Mesenchymal stem cell (in vitro differentiated cells and primary cell): ENCODE measurements at regions not wholly inside any gene's neighbourhood (a gene's known extent, or its start where the extent isn't known, plus 50 kb on each side); places are given as distances from the start of the nearest gene placed in this dataset.
"Not testable (repeated sequence)": the region's sequence is repeated elsewhere in the genome, so short reads cannot be mapped to it uniquely, and the experiment has no call there.

Source experiments
- DNase-seq: peaks from one replicate; pipeline ENCODE4 v3.0.0-alpha.2; 2013
- H2AFZ ChIP-seq: one replicate; pipeline ENCODE4 v1.6.1; 2013; ENCODE audit warnings: low read depth, mild to moderate bottlenecking, control low read depth, inconsistent platforms, low read length, moderate library complexity
- H2AK5ac ChIP-seq: 2 replicates; pipeline ENCODE4 v1.6.1; 2013; ENCODE audit warnings: low read length, moderate library complexity, mild to moderate bottlenecking, inconsistent platforms; ENCODE audit not compliant: severe bottlenecking
- H2BK120ac ChIP-seq: one replicate; pipeline ENCODE4 v1.6.1; 2013; ENCODE audit warnings: low read depth, mild to moderate bottlenecking, inconsistent platforms, low read length, moderate library complexity
- H2BK12ac ChIP-seq, 2 experiments: one replicate each; pipeline ENCODE4 v1.6.1; 2013; ENCODE audit warnings: inconsistent platforms in 2 of 2, low read length in 2 of 2, mild to moderate bottlenecking in 2 of 2, moderate library complexity in 2 of 2, control low read depth in 1 of 2
- H2BK15ac ChIP-seq: one replicate; pipeline ENCODE4 v1.6.1; 2013; ENCODE audit warnings: mild to moderate bottlenecking, low read depth, inconsistent platforms; ENCODE audit not compliant: poor library complexity, severe bottlenecking
- H2BK5ac ChIP-seq: 2 replicates; pipeline ENCODE4 v1.6.1; 2013; ENCODE audit warnings: low read depth, mild to moderate bottlenecking, low read length, control low read depth, inconsistent platforms; ENCODE audit not compliant: poor library complexity, severe bottlenecking
- H3K14ac ChIP-seq, 2 experiments: one replicate each; pipeline ENCODE4 v1.6.1; 2013; ENCODE audit warnings: inconsistent platforms in 2 of 2, low read length in 2 of 2, control low read depth in 1 of 2, mild to moderate bottlenecking in 1 of 2, moderate library complexity in 1 of 2
- H3K18ac ChIP-seq, 2 experiments: one replicate each; pipeline ENCODE4 v1.6.1; 2013; ENCODE audit warnings: inconsistent platforms in 2 of 2, low read length in 2 of 2, control low read depth in 1 of 2, low read depth in 1 of 2, mild to moderate bottlenecking in 1 of 2
- H3K23ac ChIP-seq, 2 experiments: one replicate each; pipeline ENCODE4 v1.6.1; 2013; ENCODE audit warnings: inconsistent platforms in 2 of 2, low read length in 2 of 2, mild to moderate bottlenecking in 2 of 2, moderate library complexity in 2 of 2, control low read depth in 1 of 2
- H3K27ac ChIP-seq: 2 replicates; pipeline ENCODE4 v1.5.1; 2013; ENCODE audit warnings: mild to moderate bottlenecking, moderate library complexity, low read length, control low read depth, inconsistent platforms; ENCODE audit not compliant: poor library complexity, severe bottlenecking
- H3K27me3 ChIP-seq, 2 experiments: 2 replicates each; pipeline versions ENCODE4 v1.6.1 to v1.7.0; 2013; ENCODE audit warnings: low read length in 2 of 2, mild to moderate bottlenecking in 2 of 2, moderate library complexity in 2 of 2, control low read depth in 1 of 2, inconsistent platforms in 1 of 2; ENCODE audit not compliant: control insufficient read depth in 1 of 2, insufficient read depth in 1 of 2
- H3K36me3 ChIP-seq, 2 experiments: 2 replicates each; pipeline versions ENCODE4 v1.6.1 to v1.7.0; 2013; ENCODE audit warnings: low read length in 2 of 2, control low read depth in 1 of 2, inconsistent platforms in 1 of 2, low read depth in 1 of 2, mild to moderate bottlenecking in 1 of 2; ENCODE audit not compliant: insufficient read depth in 2 of 2, control insufficient read depth in 1 of 2
- H3K4ac ChIP-seq, 2 experiments: one replicate each; pipeline ENCODE4 v1.6.1; 2013; ENCODE audit warnings: inconsistent platforms in 2 of 2, low read length in 2 of 2, mild to moderate bottlenecking in 2 of 2, moderate library complexity in 2 of 2, control low read depth in 1 of 2, low read depth in 1 of 2
- H3K4me1 ChIP-seq: 2 replicates; pipeline ENCODE4 v1.6.1; 2013; ENCODE audit warnings: low read depth, low read length, control low read depth; ENCODE audit not compliant: control insufficient read depth, insufficient read depth
- H3K4me2 ChIP-seq: 2 replicates; pipeline ENCODE4 v1.6.1; 2013; ENCODE audit warnings: low read length, mild to moderate bottlenecking, inconsistent platforms; ENCODE audit not compliant: poor library complexity, severe bottlenecking
- H3K4me3 ChIP-seq, 2 experiments: 2 replicates each; pipeline versions ENCODE4 v1.5.1 to v1.7.0; 2013; ENCODE audit warnings: low read length in 2 of 2, mild to moderate bottlenecking in 2 of 2, control low read depth in 1 of 2, low read depth in 1 of 2; ENCODE audit not compliant: insufficient read depth in 1 of 2
- H3K79me1 ChIP-seq: replicated peaks from 2 replicates; pipeline ENCODE4 v1.6.1; 2013; ENCODE audit warnings: mild to moderate bottlenecking, control low read depth, low read length, inconsistent platforms; ENCODE audit not compliant: poor library complexity, severe bottlenecking
- H3K9ac ChIP-seq: 2 replicates; pipeline ENCODE4 v1.7.0; 2013; ENCODE audit warnings: mild to moderate bottlenecking, low read length, moderate library complexity
- H3K9me3 ChIP-seq: 2 replicates; pipeline ENCODE4 v1.7.0; 2013; ENCODE audit warnings: mild to moderate bottlenecking, low read length; ENCODE audit not compliant: control insufficient read depth
- H4K8ac ChIP-seq: one replicate; pipeline ENCODE4 v1.6.1; 2013; ENCODE audit warnings: inconsistent platforms, mild to moderate bottlenecking, low read length, moderate library complexity
- H4K91ac ChIP-seq: one replicate; pipeline ENCODE4 v1.6.1; 2013; ENCODE audit warnings: mild to moderate bottlenecking, low read length, inconsistent platforms
- WGBS: methylation state at CpG from one replicate; pipeline ENCODE4 v1.1.7; 2013; ENCODE audit warnings: mixed read lengths; 5-methylcytosine and 5-hydroxymethylcytosine counted together

GRCh38 chr1:189644156-189644555 lies 833.5 kb downstream of the BRINP3 start:
- H3K27me3 ChIP-seq, H3K4me1 ChIP-seq, H2BK15ac ChIP-seq, H3K4me2 ChIP-seq, H3K14ac ChIP-seq, H3K23ac ChIP-seq, H2AK5ac ChIP-seq, H3K9me3 ChIP-seq, H2BK5ac ChIP-seq, H2AFZ ChIP-seq, H3K36me3 ChIP-seq, H2BK12ac ChIP-seq, H3K27ac ChIP-seq, H3K4me3 ChIP-seq, H4K91ac ChIP-seq, H3K79me1 ChIP-seq, DNase-seq, H3K4ac ChIP-seq, H3K18ac ChIP-seq, H3K9ac ChIP-seq, H4K8ac ChIP-seq, H2BK120ac ChIP-seq: not testable (repeated sequence)
- 90% methylated on average over 5 of the region's 5 CpGs for WGBS

- no peaks in the 10 kb centered on the region for H3K9me3 ChIP-seq
- H2BK12ac ChIP-seq, result no peak overlapping the region
- H2BK5ac ChIP-seq, result no peak overlapping the region
- no peaks in the 10 kb centered on the region for H3K27me3 ChIP-seq
- no peak overlapping the region for H3K4me3 ChIP-seq
- H3K23ac ChIP-seq, result no peak overlapping the region
- H4K8ac ChIP-seq, result no peak overlapping the region
- WGBS, result 98% methylated on average over 3 of the region's 4 CpGs
- no peaks in the 10 kb centered on the region for H3K79me1 ChIP-seq
- H3K27ac ChIP-seq, result no peak overlapping the region
- no peak overlapping the region for H4K91ac ChIP-seq
- no peak overlapping the region for H2BK15ac ChIP-seq
- H3K4me2 ChIP-seq, result no peak overlapping the region
- no peak overlapping the region for H2BK120ac ChIP-seq
- H2AK5ac ChIP-seq, result no peak overlapping the region
- H3K9ac ChIP-seq, result no peak overlapping the region
- no peaks in the 10 kb centered on the region for H3K36me3 ChIP-seq
- H2AFZ ChIP-seq, result no peak overlapping the region
- no peak overlapping the region for H3K14ac ChIP-seq
- H3K4me1 ChIP-seq, result no peaks in the 10 kb centered on the region
- H3K4ac ChIP-seq, result no peak overlapping the region
- DNase-seq, result no peak
- H3K18ac ChIP-seq, result no peak overlapping the region
Observed at GRCh38 chr1:189644970-189645369, 832.7 kb downstream of the BRINP3 start.

DNA sequence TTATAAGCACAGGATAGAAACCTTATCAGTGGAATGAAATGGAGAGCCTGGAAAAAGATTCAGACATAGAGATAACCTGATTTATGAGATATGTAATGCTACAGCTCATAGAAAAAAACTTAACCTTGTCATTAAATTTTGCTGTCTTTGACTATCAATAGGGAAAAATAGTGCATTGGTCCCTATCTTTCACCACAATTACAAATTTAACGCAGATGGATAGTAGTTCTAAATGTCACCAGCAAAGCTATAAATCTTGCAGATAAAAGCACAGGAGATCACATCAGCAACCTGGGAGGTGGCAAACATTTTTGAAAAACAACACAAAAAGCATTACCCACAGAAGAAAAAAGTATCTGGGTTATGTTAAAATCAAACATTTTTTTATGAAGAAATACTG lies 831.6 kb downstream of the BRINP3 start:
- Histone ChIP-seq H3K36me3 (no peaks in the 10 kb centered on the region), H3K27me3 (no peaks in the 10 kb centered on the region), H4K8ac (no peak overlapping the region), H3K4me1 (no peaks in the 10 kb centered on the region), H3K4ac (no peak overlapping the region), H3K23ac (no peak overlapping the region), H3K9ac (no peak overlapping the region), H2BK5ac (no peak overlapping the region), H2BK15ac (no peak overlapping the region), H3K9me3 (no peaks in the 10 kb centered on the region), H3K4me2 (no peak overlapping the region), H4K91ac (no peak overlapping the region), H3K27ac (no peak overlapping the region), H2BK12ac (no peak overlapping the region), H2BK120ac (no peak overlapping the region), H3K79me1 (no peaks in the 10 kb centered on the region), H2AFZ (no peak overlapping the region), H3K14ac (no peak overlapping the region), H3K4me3 (no peak overlapping the region), H2AK5ac (no peak overlapping the region), H3K18ac (no peak overlapping the region)
- WGBS, result 92% methylated on average over 1 of the region's 1 CpG
- DNase-seq, result no peak

- no peak overlapping the region for H2BK12ac ChIP-seq
- no peaks in the 10 kb centered on the region for H3K79me1 ChIP-seq
- H3K18ac ChIP-seq, result no peak overlapping the region
- H2AFZ ChIP-seq, result no peak overlapping the region
- H3K4me3 ChIP-seq, result no peak overlapping the region
- peak; percentile 3 for DNase-seq
- no peaks in the 10 kb centered on the region for H3K9me3 ChIP-seq
- no peak overlapping the region for H3K4ac ChIP-seq
- H2AK5ac ChIP-seq, result no peak overlapping the region
- H4K8ac ChIP-seq, result no peak overlapping the region
- H2BK120ac ChIP-seq, result no peak overlapping the region
- no peak overlapping the region for H4K91ac ChIP-seq
- H3K4me2 ChIP-seq, result no peak overlapping the region
- H3K4me1 ChIP-seq, result no peaks in the 10 kb centered on the region
- no peak overlapping the region for H3K27ac ChIP-seq
- H3K27me3 ChIP-seq, result no peaks in the 10 kb centered on the region
- no peak overlapping the region for H3K23ac ChIP-seq
- no peaks in the 10 kb centered on the region for H3K36me3 ChIP-seq
- no peak overlapping the region for H2BK15ac ChIP-seq
- H2BK5ac ChIP-seq, result no peak overlapping the region
- H3K14ac ChIP-seq, result no peak overlapping the region
- H3K9ac ChIP-seq, result no peak overlapping the region
Observed at GRCh38 chr1:189654906-189655305, 822.8 kb downstream of the BRINP3 start.
